ENCODE measurements at regions not wholly inside any gene's neighbourhood (a gene's known extent, or its start where the extent isn't known, plus 50 kb on each side); places are given as distances from the start of the nearest gene placed in this dataset.
"Not testable (repeated sequence)": the region's sequence is repeated elsewhere in the genome, so short reads cannot be mapped to it uniquely, and the experiment has no call there.

GRCh38 chr17:13150738-13151137, 132.9 kb upstream of the ELAC2 start:
- not testable (repeated sequence) for TF ChIP-seq CTCF (IDR thresholded peaks at IDR 0.05; ENCODE audit: control extremely low read depth in 1 of 3, insufficient read depth in 1 of 3, low read depth in 1 of 3, low read length in 3 of 3); TBP (IDR thresholded peaks at IDR 0.05; ENCODE audit: low read depth, low read length); KDM1A (IDR thresholded peaks at IDR 0.05; ENCODE audit: borderline replicate concordance, low read length)
